Muscle layer of duodenum (tissue), 2 donors: ENCODE measurements at regions not wholly inside any gene's neighbourhood (a gene's known extent, or its start where the extent isn't known, plus 50 kb on each side); places are given as distances from the start of the nearest gene placed in this dataset.

Experiments
- H3K27ac ChIP-seq: one replicate; pipeline ENCODE4 v1.7.0; 2013; ENCODE audit warnings: mild to moderate bottlenecking, low read length
- H3K27me3 ChIP-seq: one replicate; pipeline ENCODE4 v1.7.0; 2013; ENCODE audit warnings: low read depth, mild to moderate bottlenecking, control low read depth, low read length
- H3K36me3 ChIP-seq, 2 donors: one replicate each; pipeline ENCODE4 v1.7.0; 2013; ENCODE audit warnings: low read length in 2 of 2, control low read depth in 1 of 2, mild to moderate bottlenecking in 1 of 2; ENCODE audit not compliant: insufficient read depth in 2 of 2, control insufficient read depth in 1 of 2
- H3K4me1 ChIP-seq, 2 donors: one replicate each; pipeline ENCODE4 v1.7.0; 2013; ENCODE audit warnings: low read length in 2 of 2, mild to moderate bottlenecking in 2 of 2, control low read depth in 1 of 2, moderate library complexity in 1 of 2; ENCODE audit not compliant: insufficient read depth in 2 of 2, control insufficient read depth in 1 of 2
- H3K4me3 ChIP-seq, 2 donors: one replicate each; pipeline ENCODE4 v1.7.0; 2013; ENCODE audit warnings: low read length in 2 of 2, low read depth in 1 of 2, mild to moderate bottlenecking in 1 of 2
- H3K9me3 ChIP-seq, 2 donors: one replicate each; pipeline ENCODE4 v1.7.0; 2013; ENCODE audit warnings: low read length in 2 of 2, control low read depth in 1 of 2, mild to moderate bottlenecking in 1 of 2; ENCODE audit not compliant: control insufficient read depth in 1 of 2
- donor health status: healthy.

DNA sequence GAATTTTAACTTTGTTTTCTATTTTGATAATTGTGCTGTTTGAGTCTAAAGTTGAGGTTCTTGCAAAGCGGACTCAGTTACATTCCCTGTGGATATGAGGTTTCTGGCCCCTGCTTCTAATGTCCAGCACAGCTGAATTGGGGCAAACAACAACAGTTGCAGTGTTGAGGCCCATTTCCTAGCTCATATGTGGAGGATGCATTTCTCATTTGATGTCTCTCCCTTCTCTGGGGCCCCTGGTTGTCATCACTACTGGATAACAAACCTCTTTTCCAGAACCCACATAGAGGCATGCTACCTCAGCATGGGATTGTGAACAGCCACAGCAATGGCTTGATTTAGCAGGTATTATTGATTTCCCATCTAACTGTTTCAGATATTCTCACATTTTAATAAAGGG lies 208.2 kb upstream of the VSTM2A start:
- H3K4me1 ChIP-seq = no peaks in the 10 kb centered on the region
- H3K27ac ChIP-seq = no peak overlapping the region
- H3K9me3 ChIP-seq = no peaks in the 10 kb centered on the region
- H3K27me3 ChIP-seq = no peaks in the 10 kb centered on the region
- H3K36me3 ChIP-seq = no peaks in the 10 kb centered on the region
- no peak overlapping the region for H3K4me3 ChIP-seq

DNA sequence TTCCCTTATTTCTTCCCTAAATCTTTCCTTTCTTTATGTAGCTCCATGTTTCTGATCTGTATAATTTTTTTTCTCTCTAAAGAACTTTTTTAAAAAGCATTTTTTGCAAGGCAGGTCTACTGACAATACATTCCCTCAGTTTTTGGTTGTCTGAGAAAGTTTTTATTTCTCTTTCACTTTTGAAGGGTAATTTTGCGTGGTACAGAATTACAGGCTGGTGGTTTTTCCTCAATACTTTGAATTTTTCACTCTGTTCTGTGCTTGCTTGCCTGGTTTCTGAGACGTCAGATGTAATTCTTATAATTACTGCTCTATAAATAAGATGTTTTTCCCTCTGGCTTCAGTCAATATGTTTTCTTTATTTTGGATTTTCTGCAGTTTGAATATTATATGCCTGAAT lies 205.4 kb upstream of the VSTM2A start:
- H3K4me1 ChIP-seq = no peaks in the 10 kb centered on the region
- H3K27ac ChIP-seq = no peak overlapping the region
- H3K36me3 ChIP-seq = no peaks in the 10 kb centered on the region
- no peaks in the 10 kb centered on the region for H3K9me3 ChIP-seq
- no peaks in the 10 kb centered on the region for H3K27me3 ChIP-seq
- H3K4me3 ChIP-seq = no peak overlapping the region

DNA sequence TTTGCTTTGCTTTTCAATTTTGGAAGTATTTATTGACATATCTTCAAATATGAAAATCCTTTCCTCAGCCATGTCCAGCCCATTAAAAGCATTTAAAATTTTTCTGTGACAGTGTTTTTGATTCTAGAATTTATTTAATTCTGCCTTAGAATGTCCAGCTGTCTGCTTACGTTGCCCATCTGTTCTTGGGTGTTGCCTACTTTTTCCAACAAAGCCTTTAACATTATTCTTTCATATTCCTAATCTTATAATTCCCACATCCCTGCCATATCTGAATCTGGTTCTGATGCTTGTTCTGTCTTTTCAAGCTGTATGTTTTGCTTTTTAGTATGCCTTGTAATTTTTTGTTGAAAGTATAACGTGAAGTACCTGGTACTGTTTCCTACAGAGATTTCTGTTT lies 204.7 kb upstream of the VSTM2A start:
- Histone ChIP-seq H3K27ac (no peak overlapping the region), H3K27me3 (no peaks in the 10 kb centered on the region), H3K36me3 (no peaks in the 10 kb centered on the region), H3K4me3 (no peak overlapping the region), H3K4me1 (no peaks in the 10 kb centered on the region), H3K9me3 (no peaks in the 10 kb centered on the region)

DNA sequence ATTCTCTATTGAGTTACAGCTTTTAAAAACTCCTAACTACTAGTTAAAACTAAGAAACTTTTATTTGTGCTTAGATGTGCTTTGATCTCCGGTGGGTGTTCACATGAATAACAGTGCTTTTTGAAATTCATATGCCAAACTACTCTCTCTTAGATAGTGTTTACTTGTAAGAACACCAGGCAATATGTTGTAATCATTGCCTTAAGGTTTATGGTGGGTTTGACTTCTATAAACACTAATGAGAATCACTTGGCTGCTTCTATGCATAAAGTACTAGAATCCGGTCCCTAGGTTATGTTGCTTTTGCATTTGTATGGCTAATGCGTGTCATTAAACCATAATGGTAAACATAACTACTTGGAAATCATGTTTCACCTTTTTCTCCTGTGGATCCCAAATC lies 203.9 kb upstream of the VSTM2A start:
- Histone ChIP-seq H3K27ac (no peak overlapping the region), H3K27me3 (no peaks in the 10 kb centered on the region), H3K4me3 (no peak overlapping the region), H3K36me3 (no peaks in the 10 kb centered on the region), H3K9me3 (no peaks in the 10 kb centered on the region), H3K4me1 (no peaks in the 10 kb centered on the region)

DNA sequence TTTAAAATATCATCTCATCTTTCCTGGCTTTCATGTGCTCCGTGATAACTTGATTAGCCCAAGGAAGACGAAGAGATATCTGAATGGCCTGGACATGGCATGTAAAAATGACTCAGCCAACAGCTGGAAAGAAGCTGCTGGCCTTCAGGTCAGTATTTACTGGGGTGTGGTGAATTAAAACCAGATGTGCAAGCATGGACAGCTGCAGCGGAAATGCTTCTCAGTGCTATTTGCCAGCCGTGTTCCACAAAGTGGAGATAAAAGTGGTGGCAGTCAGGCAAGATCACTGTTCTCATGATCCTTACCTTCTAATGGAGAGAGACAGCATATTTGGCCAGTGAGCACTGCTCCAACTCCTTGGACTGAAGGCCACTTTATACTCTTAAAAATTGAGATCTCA lies 203.1 kb upstream of the VSTM2A start:
- Histone ChIP-seq H3K27ac (no peak overlapping the region), H3K4me1 (no peaks in the 10 kb centered on the region), H3K9me3 (no peaks in the 10 kb centered on the region), H3K36me3 (no peaks in the 10 kb centered on the region), H3K27me3 (no peaks in the 10 kb centered on the region), H3K4me3 (no peak overlapping the region)

DNA sequence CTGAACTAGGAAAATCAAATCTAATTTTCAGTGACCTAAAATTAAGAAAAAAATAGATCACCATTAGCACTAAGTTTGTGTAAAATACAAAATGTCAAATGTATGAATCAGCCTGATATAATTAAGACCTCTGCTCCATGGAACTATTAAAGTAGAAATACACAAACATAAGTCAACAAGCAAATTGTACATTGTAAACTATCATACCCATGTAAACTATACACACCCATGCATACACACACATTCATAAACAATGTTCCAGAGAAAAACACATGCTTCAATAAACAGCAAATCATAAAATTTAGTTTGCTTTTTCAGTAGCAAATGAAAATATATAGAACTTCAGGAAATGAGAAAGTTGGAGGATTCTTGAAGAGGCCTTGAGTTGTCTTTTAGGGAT lies 199.7 kb upstream of the VSTM2A start:
- Histone ChIP-seq H3K4me1 (no peaks in the 10 kb centered on the region), H3K27me3 (no peaks in the 10 kb centered on the region), H3K36me3 (no peaks in the 10 kb centered on the region), H3K4me3 (no peak overlapping the region), H3K9me3 (no peaks in the 10 kb centered on the region), H3K27ac (no peak overlapping the region)

DNA sequence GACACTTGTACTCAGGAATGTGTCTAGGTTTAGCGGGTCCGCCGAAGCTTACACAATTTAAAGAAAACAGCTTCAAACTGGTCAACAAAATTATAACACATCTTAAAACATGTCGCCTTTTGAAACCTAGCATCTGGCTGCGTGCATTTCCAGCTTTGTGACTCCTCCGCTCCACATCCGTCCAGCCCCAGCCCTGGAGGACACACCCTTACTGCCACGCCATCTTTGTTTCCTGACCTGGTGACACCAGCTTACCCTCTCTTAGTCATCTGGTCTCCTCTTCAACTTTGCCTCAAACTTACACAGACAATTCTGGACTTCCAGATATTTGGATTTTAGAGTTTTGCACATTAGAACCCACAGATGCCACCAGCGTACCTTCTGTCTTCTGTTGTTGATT lies 198.7 kb upstream of the VSTM2A start:
- Histone ChIP-seq H3K4me3 (no peak overlapping the region), H3K4me1 (no peaks in the 10 kb centered on the region), H3K9me3 (no peaks in the 10 kb centered on the region)

DNA sequence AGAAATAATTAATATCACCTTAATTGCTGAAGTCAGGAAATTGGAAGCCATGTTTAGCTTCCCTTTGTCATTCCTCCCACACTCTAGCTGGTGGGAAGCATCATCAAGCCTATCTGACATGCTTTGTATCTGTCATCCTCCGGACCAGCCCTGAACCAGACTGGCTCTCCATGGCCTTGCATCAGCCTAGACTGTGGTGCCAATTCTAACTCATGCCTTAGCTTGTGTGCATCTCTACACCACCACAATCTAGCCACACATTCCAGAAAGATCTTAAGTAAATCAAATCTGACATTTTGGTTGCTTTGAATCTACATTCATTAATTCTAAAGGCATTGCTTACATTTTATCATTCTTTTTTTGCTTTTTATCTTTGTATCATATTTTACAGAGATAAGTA lies 196.4 kb upstream of the VSTM2A start:
- no peak overlapping the region for H3K4me3 ChIP-seq
- no peaks in the 10 kb centered on the region for H3K36me3 ChIP-seq
- no peak overlapping the region for H3K27ac ChIP-seq
- no peaks in the 10 kb centered on the region for H3K9me3 ChIP-seq
- H3K27me3 ChIP-seq = no peaks in the 10 kb centered on the region
- no peaks in the 10 kb centered on the region for H3K4me1 ChIP-seq

More for the DNA sequence above, 198.7 kb upstream of the VSTM2A start:
- H3K27ac ChIP-seq = no peak overlapping the region
- H3K36me3 ChIP-seq = no peaks in the 10 kb centered on the region
- no peaks in the 10 kb centered on the region for H3K27me3 ChIP-seq

DNA sequence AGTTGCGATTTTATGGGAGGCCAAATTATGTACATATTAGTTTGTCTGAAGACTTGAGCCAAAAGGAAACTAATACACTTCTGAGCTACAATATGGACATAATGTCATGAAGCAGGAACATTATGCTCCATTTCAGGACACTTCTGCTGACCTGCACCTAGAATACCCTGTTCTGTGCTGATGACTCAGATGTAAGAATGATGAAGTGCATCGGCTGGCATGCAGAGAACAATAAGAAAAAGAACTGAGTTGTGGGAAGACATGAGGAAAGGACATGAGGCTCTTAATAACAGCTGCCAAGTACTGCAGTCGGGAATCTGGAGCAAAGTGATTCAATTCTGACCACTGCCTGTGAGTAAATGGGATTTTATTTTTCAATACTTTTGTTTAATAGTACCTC lies 192.9 kb upstream of the VSTM2A start:
- Histone ChIP-seq H3K27me3 (no peaks in the 10 kb centered on the region), H3K27ac (no peak overlapping the region), H3K4me1 (no peaks in the 10 kb centered on the region), H3K9me3 (no peaks in the 10 kb centered on the region), H3K36me3 (no peaks in the 10 kb centered on the region), H3K4me3 (no peak overlapping the region)

DNA sequence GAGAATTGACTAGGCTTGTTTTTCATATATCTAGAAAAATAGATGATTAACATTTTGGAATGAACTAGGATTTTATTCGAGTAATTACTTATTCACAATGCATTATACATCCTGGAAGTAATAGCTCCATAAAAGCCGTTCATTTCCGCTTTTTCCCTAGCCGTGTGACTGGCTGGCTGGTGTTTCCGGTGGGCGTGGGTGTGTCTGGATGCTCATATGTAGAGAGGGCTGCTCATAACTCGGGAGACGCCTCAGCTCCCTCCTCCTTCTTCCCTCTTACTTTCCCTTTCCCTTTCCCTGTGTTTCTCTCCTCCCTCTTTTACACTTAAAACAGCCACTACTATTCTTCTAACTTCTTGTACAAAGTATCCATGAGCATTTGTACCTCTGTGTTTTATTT lies 187.7 kb upstream of the VSTM2A start:
- Histone ChIP-seq H3K27ac (no peak overlapping the region), H3K4me3 (no peak overlapping the region), H3K4me1 (no peaks in the 10 kb centered on the region), H3K27me3 (no peaks in the 10 kb centered on the region), H3K36me3 (no peaks in the 10 kb centered on the region), H3K9me3 (no peaks in the 10 kb centered on the region)

DNA sequence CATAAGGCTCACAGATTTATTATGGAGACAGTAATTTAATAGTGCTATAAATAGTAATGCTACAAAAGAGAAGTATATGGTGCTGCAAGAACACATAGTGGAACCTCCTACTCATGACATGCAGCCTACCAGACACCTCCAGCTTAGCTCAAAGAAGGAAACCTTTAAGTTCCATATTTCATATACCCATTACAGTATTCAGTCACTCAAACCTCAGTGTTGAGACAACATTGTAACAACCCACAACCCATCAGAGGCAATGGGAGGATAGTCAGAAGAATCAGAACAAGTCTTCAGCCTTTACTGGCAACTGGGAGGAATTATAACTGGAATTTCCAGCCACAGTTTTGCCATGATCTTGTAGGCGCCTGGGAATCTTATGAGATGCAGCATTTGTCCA lies 186.3 kb upstream of the VSTM2A start:
- H3K36me3 ChIP-seq = no peaks in the 10 kb centered on the region
- H3K4me1 ChIP-seq = no peaks in the 10 kb centered on the region
- H3K4me3 ChIP-seq = no peak overlapping the region
- H3K27me3 ChIP-seq = no peaks in the 10 kb centered on the region
- no peaks in the 10 kb centered on the region for H3K9me3 ChIP-seq
- no peak overlapping the region for H3K27ac ChIP-seq

DNA sequence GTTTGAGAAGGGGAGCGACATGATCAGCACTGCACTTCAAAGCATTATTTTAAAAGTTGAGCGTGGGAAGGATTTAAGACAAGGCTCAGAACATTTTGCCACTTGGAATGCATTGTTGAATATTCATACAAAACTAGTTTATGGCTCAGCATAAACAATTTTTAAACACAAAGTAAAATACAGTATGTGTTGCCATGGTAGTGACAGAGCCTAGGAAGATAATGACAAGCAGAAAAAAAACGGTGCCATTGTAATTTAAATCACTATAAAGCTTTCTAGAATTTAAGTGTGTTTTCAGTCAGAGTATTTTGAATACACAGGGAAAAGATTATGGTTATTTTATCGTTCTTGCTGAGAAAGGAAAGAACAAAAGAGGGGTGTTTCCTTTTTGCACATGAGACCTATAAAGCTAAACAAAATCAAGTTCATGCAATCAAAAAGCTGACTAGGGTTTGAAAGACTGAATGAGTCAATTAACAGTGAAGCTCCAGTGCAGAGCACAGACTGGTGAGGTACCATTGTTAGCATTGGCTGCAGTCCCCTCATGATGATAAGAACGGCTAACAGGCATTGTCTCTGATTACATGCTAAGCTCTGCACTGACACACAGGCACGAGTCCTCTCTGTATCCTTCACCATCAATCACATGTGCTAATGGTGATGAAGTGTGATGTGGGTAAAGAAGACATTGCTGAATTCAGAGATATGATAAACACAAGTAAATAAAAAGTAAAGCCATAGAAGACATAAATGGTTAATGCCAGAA lies 181.9 kb upstream of the VSTM2A start:
- H3K9me3 ChIP-seq = no peaks in the 10 kb centered on the region
- no peaks in the 10 kb centered on the region for H3K36me3 ChIP-seq
- no peak overlapping the region for H3K27ac ChIP-seq
- H3K4me3 ChIP-seq = no peak overlapping the region
- no peaks in the 10 kb centered on the region for H3K4me1 ChIP-seq
- H3K27me3 ChIP-seq = no peaks in the 10 kb centered on the region
